OCI-LY7 (cell line): ENCODE measurements at regions not wholly inside any gene's neighbourhood (a gene's known extent, or its start where the extent isn't known, plus 50 kb on each side); places are given as distances from the start of the nearest gene placed in this dataset.

Experiments used
- EZH2phosphoT487 ChIP-seq: fragments of 200-600 bp; sonication (generic); IDR thresholded peaks from 2 replicates; pipeline ENCODE4 v1.6.1; 2018; ENCODE audit warnings: low read depth, borderline replicate concordance, mild to moderate bottlenecking, mixed run types, antibody characterized with exemption, low read length, moderate library complexity, mixed read lengths
- TF ChIP-seq, protein P1 (sequence below): fragments of 200-600 bp; sonication (generic); conservative IDR thresholded peaks from 2 replicates; pipeline ENCODE4 v1.5.1; 2014; ENCODE audit warnings: mild to moderate bottlenecking, antibody characterized with exemption, low read length, moderate library complexity, mixed read lengths

DNA sequence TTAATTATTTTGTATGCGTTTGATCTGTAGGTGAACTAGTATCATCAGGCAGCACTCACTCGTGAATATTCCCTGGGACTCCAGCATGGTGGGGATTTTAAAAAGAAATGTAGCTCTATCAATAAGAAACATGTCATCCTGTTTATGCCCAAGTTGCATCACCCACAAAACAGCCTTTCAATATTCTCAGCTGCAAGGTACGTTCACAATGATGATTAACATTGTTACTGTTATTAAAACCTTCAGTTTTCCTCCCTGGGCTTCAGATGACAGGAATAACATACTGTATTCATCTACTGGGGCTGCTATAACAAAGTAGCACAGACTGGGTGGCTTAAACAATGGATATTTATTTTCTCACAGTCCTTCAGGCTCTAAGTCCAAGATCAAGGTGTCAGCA is 87.9 kb upstream of the KLHL29 start:
- TF ChIP-seq, protein P1, sequence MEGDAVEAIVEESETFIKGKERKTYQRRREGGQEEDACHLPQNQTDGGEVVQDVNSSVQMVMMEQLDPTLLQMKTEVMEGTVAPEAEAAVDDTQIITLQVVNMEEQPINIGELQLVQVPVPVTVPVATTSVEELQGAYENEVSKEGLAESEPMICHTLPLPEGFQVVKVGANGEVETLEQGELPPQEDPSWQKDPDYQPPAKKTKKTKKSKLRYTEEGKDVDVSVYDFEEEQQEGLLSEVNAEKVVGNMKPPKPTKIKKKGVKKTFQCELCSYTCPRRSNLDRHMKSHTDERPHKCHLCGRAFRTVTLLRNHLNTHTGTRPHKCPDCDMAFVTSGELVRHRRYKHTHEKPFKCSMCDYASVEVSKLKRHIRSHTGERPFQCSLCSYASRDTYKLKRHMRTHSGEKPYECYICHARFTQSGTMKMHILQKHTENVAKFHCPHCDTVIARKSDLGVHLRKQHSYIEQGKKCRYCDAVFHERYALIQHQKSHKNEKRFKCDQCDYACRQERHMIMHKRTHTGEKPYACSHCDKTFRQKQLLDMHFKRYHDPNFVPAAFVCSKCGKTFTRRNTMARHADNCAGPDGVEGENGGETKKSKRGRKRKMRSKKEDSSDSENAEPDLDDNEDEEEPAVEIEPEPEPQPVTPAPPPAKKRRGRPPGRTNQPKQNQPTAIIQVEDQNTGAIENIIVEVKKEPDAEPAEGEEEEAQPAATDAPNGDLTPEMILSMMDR: no peak
- no peak for TF ChIP-seq EZH2phosphoT487
